ENCODE measurements at regions not wholly inside any gene's neighbourhood (a gene's known extent, or its start where the extent isn't known, plus 50 kb on each side); places are given as distances from the start of the nearest gene placed in this dataset.

DNA sequence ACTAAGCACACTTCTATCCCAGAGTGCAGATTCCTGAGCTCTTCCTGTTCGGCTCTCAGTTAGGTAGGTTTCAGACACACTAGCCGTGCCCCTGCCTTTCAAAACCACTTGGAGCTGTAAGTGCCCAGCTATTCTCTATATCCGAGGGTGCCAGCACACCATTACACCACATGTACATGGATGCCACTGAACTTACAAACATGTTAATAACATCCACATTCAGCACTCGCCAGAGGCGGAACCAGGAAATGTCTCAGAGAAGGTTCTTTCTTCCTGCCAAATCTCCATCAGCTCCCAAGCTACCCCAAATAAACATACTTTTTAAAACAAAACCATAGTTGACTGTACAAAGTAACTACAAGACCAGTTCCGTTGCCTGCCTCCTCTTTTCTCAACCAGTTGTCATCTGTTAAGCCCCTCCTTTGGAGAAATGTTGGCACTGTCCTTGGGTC is 78.4 kb upstream of the CTTNBP2NL start:
- no peak for DNase-seq (ENCODE audit: low read depth, low spot score)

DNA sequence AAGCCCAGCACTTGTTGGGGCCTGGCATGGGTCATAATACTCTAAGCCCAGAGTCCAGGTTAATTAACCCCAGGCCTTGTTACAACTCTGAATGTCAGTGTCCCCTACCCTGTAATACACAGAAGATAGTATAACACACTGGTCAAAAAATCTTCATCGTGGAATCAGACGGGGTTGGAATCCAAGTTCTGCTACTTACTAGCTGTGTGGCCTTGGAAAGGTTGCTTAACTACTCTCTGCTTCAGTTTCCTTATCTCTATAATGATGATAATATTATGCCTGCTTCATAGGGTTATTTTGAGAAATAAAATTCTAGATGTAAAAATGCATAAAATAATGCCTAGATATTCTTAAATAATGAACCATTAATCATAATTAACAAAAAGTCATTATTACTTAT is 77.8 kb upstream of the CTTNBP2NL start:
- DNase-seq (ENCODE audit: low read depth, low spot score) = no peak

GRCh38 chr1:112318698-112319370 is 77.2 kb upstream of the CTTNBP2NL start:
- no peak for DNase-seq (ENCODE audit: low read depth, low spot score)

GRCh38 chr1:112319371-112320040 is 76.5 kb upstream of the CTTNBP2NL start:
- DNase-seq (ENCODE audit: low read depth, low spot score) = no peak

DNA sequence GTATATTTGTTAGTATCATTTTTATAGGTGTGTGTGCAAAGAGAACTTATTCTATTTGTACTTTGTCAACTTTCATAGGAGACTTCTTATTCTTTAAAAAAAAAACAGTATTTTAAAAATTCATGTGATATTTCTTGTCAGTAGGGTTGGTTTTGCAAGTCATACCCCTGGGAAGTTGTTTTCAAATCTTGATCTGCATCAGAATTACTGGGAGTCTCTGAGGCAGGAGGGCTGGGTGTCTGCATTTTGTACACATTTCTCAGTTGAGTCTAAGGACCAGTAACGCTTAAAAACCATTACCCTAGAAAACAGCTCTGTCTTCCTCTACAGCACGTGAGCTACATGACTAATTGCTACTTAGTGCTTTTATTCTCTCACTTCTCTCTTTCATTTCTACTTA is 76.0 kb upstream of the CTTNBP2NL start:
- no peak for DNase-seq (ENCODE audit: low read depth, low spot score)

GRCh38 chr1:112322018-112322417 is 74.0 kb upstream of the CTTNBP2NL start:
- DNase-seq (ENCODE audit: low read depth, low spot score) = no peak

GRCh38 chr1:112322983-112323678 is 72.9 kb upstream of the CTTNBP2NL start:
- DNase-seq (ENCODE audit: low read depth, low spot score) = no peak

GRCh38 chr1:112325504-112325903 is 70.5 kb upstream of the CTTNBP2NL start:
- peak; percentile 51 for DNase-seq (ENCODE audit: low read depth, low spot score)

GRCh38 chr1:112328600-112328999 is 67.4 kb upstream of the CTTNBP2NL start:
- no peak for DNase-seq (ENCODE audit: low read depth, low spot score)

GRCh38 chr1:112332176-112333150 is 63.6 kb upstream of the CTTNBP2NL start:
- DNase-seq (ENCODE audit: low read depth, low spot score) = no peak

DNA sequence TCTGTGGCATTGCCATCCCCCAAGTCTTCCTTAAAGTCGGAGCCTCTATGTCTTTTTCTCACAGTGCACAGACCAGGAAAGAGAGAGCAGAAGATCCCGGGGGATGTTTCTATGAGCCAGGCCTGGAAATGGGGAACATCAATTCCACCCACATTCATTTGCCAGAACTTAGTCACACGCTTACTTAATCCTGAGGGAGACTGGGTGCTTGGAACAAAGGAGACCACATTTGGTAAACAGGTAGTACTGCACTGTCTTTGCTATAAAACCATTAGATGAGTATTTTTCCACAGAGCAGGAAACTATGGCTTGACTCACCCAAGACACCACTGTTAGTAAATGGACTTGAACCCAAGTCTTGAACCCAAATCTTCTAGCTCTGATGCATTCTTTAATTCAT is 60.7 kb upstream of the CTTNBP2NL start:
- no peak for DNase-seq (ENCODE audit: low read depth, low spot score)

DNA sequence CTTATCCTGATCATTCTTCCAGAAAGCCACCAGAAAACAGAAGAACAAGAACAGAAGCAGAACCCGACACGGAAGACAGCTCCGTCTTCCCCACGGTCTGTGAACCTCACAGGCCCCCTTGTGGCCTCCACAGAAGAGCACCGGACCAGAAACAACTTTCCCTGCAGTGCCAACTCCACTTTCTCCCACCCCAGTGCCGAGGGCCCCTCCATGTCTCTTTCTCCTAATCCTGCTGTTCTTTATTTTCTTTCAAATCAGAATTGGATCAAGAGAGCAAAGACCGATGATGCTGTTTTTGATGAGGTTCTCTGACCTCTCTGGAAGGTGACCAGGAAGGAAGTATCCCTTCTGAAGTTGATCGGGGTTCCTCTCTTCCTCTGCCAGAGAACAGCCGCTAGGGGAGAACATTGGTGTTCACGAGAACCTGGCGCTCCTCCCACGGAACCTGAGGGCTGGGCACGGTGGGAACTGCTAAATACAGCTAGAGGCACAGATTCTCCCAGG is 58.9 kb upstream of the CTTNBP2NL start:
- peak; percentile 53 for DNase-seq (ENCODE audit: low read depth, low spot score)

DNA sequence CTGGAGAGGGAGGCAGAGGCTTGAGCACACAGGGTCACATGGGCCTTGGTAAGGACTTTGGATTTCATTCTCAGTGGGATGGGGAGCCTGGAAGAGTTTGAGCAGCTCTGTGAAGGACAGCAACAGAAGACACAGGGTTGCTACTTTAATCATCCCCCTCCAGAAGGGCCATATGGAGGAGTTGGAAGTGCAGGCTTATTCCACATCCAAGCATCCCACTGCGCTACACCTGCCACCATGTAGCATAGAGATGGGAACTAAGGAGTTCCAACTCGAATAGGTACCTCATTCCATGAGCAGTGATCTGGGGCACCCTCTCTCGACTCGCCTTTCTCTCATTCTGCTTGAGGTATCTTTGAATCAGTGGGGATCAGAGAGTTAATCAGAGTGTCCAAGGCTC is 54.0 kb upstream of the CTTNBP2NL start:
- DNase-seq (ENCODE audit: low read depth, low spot score) = no peak

DNA sequence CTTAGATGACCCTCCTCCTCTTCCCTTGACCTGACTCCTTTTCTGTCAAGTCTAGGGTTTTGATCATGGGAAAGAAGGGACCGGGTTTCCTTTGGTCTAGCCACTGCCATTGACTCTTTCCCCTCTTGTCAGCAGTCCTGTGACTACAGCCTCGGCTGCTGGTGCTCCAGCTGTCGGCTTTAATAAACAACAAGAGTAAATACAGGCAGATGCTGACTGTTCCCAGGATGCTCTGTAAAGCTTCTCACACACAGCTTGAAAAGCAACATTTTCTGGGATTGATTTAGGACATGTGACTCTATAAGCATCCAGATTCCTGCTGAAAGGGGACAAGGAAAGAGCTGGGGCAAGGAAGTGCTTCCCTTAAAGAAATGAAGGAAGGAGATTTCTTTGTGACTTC is 53.5 kb upstream of the CTTNBP2NL start:
- DNase-seq (ENCODE audit: low read depth, low spot score) = no peak

GRCh38 chr1:112344754-112345423 is 51.1 kb upstream of the CTTNBP2NL start:
- DNase-seq (ENCODE audit: low read depth, low spot score) = no peak
